ENCODE measurements at regions not wholly inside any gene's neighbourhood (a gene's known extent, or its start where the extent isn't known, plus 50 kb on each side); places are given as distances from the start of the nearest gene placed in this dataset.

GRCh38 chrX:69038816-69039215 lies 126.4 kb downstream of the PJA1 start:
- TF ChIP-seq POLR2AphosphoS5 (IDR thresholded peaks at IDR 0.05) (no peak), POLR2A (IDR thresholded peaks at IDR 0.05) (no peak), CTCF (IDR thresholded peaks at IDR 0.05) (no peak)

Data from sigmoid colon (tissue), 4 donors.